Ascending aorta (tissue), 2 donors: ENCODE measurements at regions not wholly inside any gene's neighbourhood (a gene's known extent, or its start where the extent isn't known, plus 50 kb on each side); places are given as distances from the start of the nearest gene placed in this dataset.

ENCODE experiments used
- DNase-seq, 2 donors: peaks; one replicate each; pipeline ENCODE4 v3.0.0-alpha.2; 2019; ENCODE audit warnings: low spot score in 2 of 2
- H3K27ac ChIP-seq, 2 donors: fragments of 200-600 bp; sonication (generic); one replicate each; pipeline ENCODE4 v1.5.1; 2016 to 2017; ENCODE audit warnings: mild to moderate bottlenecking in 1 of 2
- H3K27me3 ChIP-seq: fragments of 200-600 bp; sonication (generic); one replicate; pipeline ENCODE4 v1.5.1; 2017
- H3K36me3 ChIP-seq, 2 donors: fragments of 200-600 bp; sonication (generic); one replicate each; pipeline ENCODE4 v1.5.1; 2016
- H3K4me1 ChIP-seq, 2 donors: fragments of 200-600 bp; sonication (generic); one replicate each; pipeline ENCODE4 v1.5.1; 2016 to 2017; ENCODE audit warnings: mild to moderate bottlenecking in 1 of 2
- H3K4me3 ChIP-seq, 2 donors: fragments of 200-600 bp; sonication (generic); one replicate each; pipeline ENCODE4 v1.5.1; 2016 to 2017; ENCODE audit warnings: mild to moderate bottlenecking in 1 of 2
- H3K9me3 ChIP-seq, 2 donors: fragments of 200-600 bp; sonication (generic); one replicate each; pipeline ENCODE4 v1.5.1; 2016
- CTCF ChIP-seq, 3 experiments: fragments of 200-600 bp in 2 of 3; fragments of 450-650 bp in 1 of 3; sonication (generic) in 2 of 3; IDR thresholded peaks; one replicate each; pipeline ENCODE4 v1.5.1; 2016 to 2019; ENCODE audit warnings: antibody characterized with exemption in 3 of 3, mild to moderate bottlenecking in 1 of 3, moderate library complexity in 1 of 3
- intact Hi-C: fragments of 100-400 bp; cut with DNase I; formaldehyde crosslinking; loops from one replicate; pipeline ENCODE4 v1.15.1; 2023

- no peak for DNase-seq
- Histone ChIP-seq H3K27me3 (no peaks in the 10 kb centered on the region), H3K4me1 (no peaks in the 10 kb centered on the region), H3K27ac (no peak overlapping the region), H3K36me3 (no peaks in the 10 kb centered on the region), H3K4me3 (no peak overlapping the region), H3K9me3 (no peaks in the 10 kb centered on the region)
- no peak for TF ChIP-seq CTCF (IDR thresholded peaks at IDR 0.05)
- intact Hi-C loops = no loop called here
These were observed 1989.8 kb upstream of the TENM3 start for GRCh38 chr4:180253419-180253818.

- no peaks in the 10 kb centered on the region for H3K9me3 ChIP-seq
- H3K36me3 ChIP-seq = no peaks in the 10 kb centered on the region
- no peak for TF ChIP-seq CTCF (IDR thresholded peaks at IDR 0.05)
- H3K27me3 ChIP-seq = no peaks in the 10 kb centered on the region
- intact Hi-C loops = no loop called here
- H3K4me3 ChIP-seq = no peak overlapping the region
- H3K4me1 ChIP-seq = no peaks in the 10 kb centered on the region
- no peak for DNase-seq
- H3K27ac ChIP-seq = no peak overlapping the region
These were observed 1981.9 kb upstream of the TENM3 start for GRCh38 chr4:180261346-180261745.

GRCh38 chr4:180280076-180280475 lies 1963.1 kb upstream of the TENM3 start:
- Histone ChIP-seq H3K4me1 (no peaks in the 10 kb centered on the region), H3K9me3 (no peaks in the 10 kb centered on the region), H3K27me3 (no peaks in the 10 kb centered on the region), H3K4me3 (no peak overlapping the region), H3K36me3 (no peaks in the 10 kb centered on the region), H3K27ac (no peak overlapping the region)
- intact Hi-C loops = no loop called here
- no peak for TF ChIP-seq CTCF (IDR thresholded peaks at IDR 0.05)
- no peak for DNase-seq

GRCh38 chr4:180280726-180281297 lies 1962.4 kb upstream of the TENM3 start:
- H3K27ac ChIP-seq = no peak overlapping the region
- no peak for DNase-seq
- H3K27me3 ChIP-seq = no peaks in the 10 kb centered on the region
- H3K36me3 ChIP-seq = no peaks in the 10 kb centered on the region
- no peak overlapping the region for H3K4me3 ChIP-seq
- no peaks in the 10 kb centered on the region for H3K4me1 ChIP-seq
- no peaks in the 10 kb centered on the region for H3K9me3 ChIP-seq
- intact Hi-C loops = no loop called here
- TF ChIP-seq CTCF (IDR thresholded peaks at IDR 0.05) = no peak

- Histone ChIP-seq H3K27me3 (no peaks in the 10 kb centered on the region), H3K4me1 (no peaks in the 10 kb centered on the region), H3K36me3 (no peaks in the 10 kb centered on the region), H3K27ac (no peak overlapping the region), H3K4me3 (no peak overlapping the region), H3K9me3 (no peaks in the 10 kb centered on the region)
- intact Hi-C loops = no loop called here
- TF ChIP-seq CTCF (IDR thresholded peaks at IDR 0.05) = no peak
- no peak for DNase-seq
These were observed 1961.5 kb upstream of the TENM3 start for GRCh38 chr4:180281724-180282123.

- Histone ChIP-seq H3K9me3 (no peaks in the 10 kb centered on the region), H3K4me1 (no peaks in the 10 kb centered on the region), H3K27me3 (no peaks in the 10 kb centered on the region), H3K4me3 (no peak overlapping the region), H3K36me3 (no peaks in the 10 kb centered on the region), H3K27ac (no peak overlapping the region)
- no peak for DNase-seq
- intact Hi-C loops = no loop called here
- TF ChIP-seq CTCF (IDR thresholded peaks at IDR 0.05) = no peak
These were observed 1958.9 kb upstream of the TENM3 start for GRCh38 chr4:180284267-180284666.
